ENCODE measurements at regions not wholly inside any gene's neighbourhood (a gene's known extent, or its start where the extent isn't known, plus 50 kb on each side); places are given as distances from the start of the nearest gene placed in this dataset.

GRCh38 chr15:47551546-47551945 lies 165.8 kb upstream of the SEMA6D start:
- intact Hi-C loops (cut with DNase I): no loop called here
- Histone ChIP-seq H3K4me1 (no peaks in the 10 kb centered on the region), H3K27ac (no peak overlapping the region), H3K4me3 (no peak overlapping the region), H3K27me3 (no peaks in the 10 kb centered on the region), H3K36me3 (no peaks in the 10 kb centered on the region), H3K9me3 (no peaks in the 10 kb centered on the region)
- TF ChIP-seq CTCF (IDR thresholded peaks at IDR 0.05): no peak
- 70 to 93% methylated on average over 2 of the region's 2 CpGs for WGBS, 2 donors
- no peak for ATAC-seq
- no peak for DNase-seq

- Histone ChIP-seq H3K9me3 (no peaks in the 10 kb centered on the region), H3K27me3 (no peaks in the 10 kb centered on the region), H3K27ac (no peak overlapping the region), H3K36me3 (no peaks in the 10 kb centered on the region), H3K4me3 (no peak overlapping the region), H3K4me1 (no peaks in the 10 kb centered on the region)
- ATAC-seq: no peak
- intact Hi-C loops (cut with DNase I): no loop called here
- TF ChIP-seq CTCF (IDR thresholded peaks at IDR 0.05): no peak
- 86 to 92% methylated on average over 10 of the region's 10 CpGs for WGBS, 2 donors
- DNase-seq: no peak
These were observed 164.2 kb upstream of the SEMA6D start for GRCh38 chr15:47552978-47553608.

- Histone ChIP-seq H3K36me3 (no peaks in the 10 kb centered on the region), H3K4me1 (no peaks in the 10 kb centered on the region), H3K4me3 (no peak overlapping the region), H3K27ac (no peak overlapping the region), H3K27me3 (no peaks in the 10 kb centered on the region), H3K9me3 (no peaks in the 10 kb centered on the region)
- DNase-seq (no peak), ATAC-seq (no peak)
- intact Hi-C loops (cut with DNase I): no loop called here
- WGBS, 2 donors: 88 to 92% methylated on average over 1 of the region's 1 CpG
- TF ChIP-seq CTCF (IDR thresholded peaks at IDR 0.05): no peak
These were observed 163.4 kb upstream of the SEMA6D start for GRCh38 chr15:47553947-47554346.

GRCh38 chr15:47561102-47561501 lies 156.2 kb upstream of the SEMA6D start:
- ATAC-seq: no peak
- no peak for DNase-seq
- no peaks in the 10 kb centered on the region for H3K4me1 ChIP-seq
- no peak overlapping the region for H3K27ac ChIP-seq
- intact Hi-C loops (cut with DNase I): loop anchor here in 1 of 10 donors (10.0 kb wide), 1 partner anchor 114 kb away; no protein-coding TSS in a partner anchor
- H3K9me3 ChIP-seq: peaks cover 0 to 28% (median 12%) of the 10 kb centered on the region in 11 donors
- H3K27me3 ChIP-seq: no peaks in the 10 kb centered on the region
- 88 to 100% methylated on average over 1 of the region's 1 CpG for WGBS, 2 donors
- H3K4me3 ChIP-seq: no peak overlapping the region
- no peaks in the 10 kb centered on the region for H3K36me3 ChIP-seq
- no peak for TF ChIP-seq CTCF (IDR thresholded peaks at IDR 0.05)

Data from heart right ventricle (tissue), 16 donors.